GM18907 (cell line): ENCODE measurements at regions not wholly inside any gene's neighbourhood (a gene's known extent, or its start where the extent isn't known, plus 50 kb on each side); places are given as distances from the start of the nearest gene placed in this dataset.

Experiments
- ATAC-seq: cut with Tn5 transposase; IDR thresholded peaks from one replicate; pipeline ENCODE4 v1.9.1; 2021; ENCODE audit warnings: mild to moderate bottlenecking, moderate library complexity; ENCODE audit not compliant: unreplicated experiment

- no peak for ATAC-seq
These were observed 222.1 kb upstream of the RREB1 start for GRCh38 chr6:6885521-6886170.

- no peak for ATAC-seq
These were observed 221.4 kb upstream of the RREB1 start for GRCh38 chr6:6886171-6886885.

- no peak for ATAC-seq
These were observed 220.9 kb upstream of the RREB1 start for GRCh38 chr6:6886886-6887285.

- no peak for ATAC-seq
These were observed 218.2 kb upstream of the RREB1 start for GRCh38 chr6:6889601-6890000.

- no peak for ATAC-seq
These were observed 217.3 kb upstream of the RREB1 start for GRCh38 chr6:6890400-6890858.

GRCh38 chr6:6891125-6891721 is 216.5 kb upstream of the RREB1 start:
- ATAC-seq, result no peak

- ATAC-seq, result no peak
These were observed 215.8 kb upstream of the RREB1 start for GRCh38 chr6:6891949-6892461.

- ATAC-seq, result no peak
These were observed 214.8 kb upstream of the RREB1 start for GRCh38 chr6:6892744-6893583.

GRCh38 chr6:6893701-6894100 is 214.1 kb upstream of the RREB1 start:
- no peak for ATAC-seq

- no peak for ATAC-seq
These were observed 211.8 kb upstream of the RREB1 start for GRCh38 chr6:6895929-6896328.

- ATAC-seq, result no peak
These were observed 210.6 kb upstream of the RREB1 start for GRCh38 chr6:6897140-6897539.

- ATAC-seq, result no peak
These were observed 207.1 kb upstream of the RREB1 start for GRCh38 chr6:6900569-6901204.

GRCh38 chr6:6901205-6901719 is 206.5 kb upstream of the RREB1 start:
- no peak for ATAC-seq

GRCh38 chr6:6901945-6902344 is 205.8 kb upstream of the RREB1 start:
- ATAC-seq, result no peak

- ATAC-seq, result no peak
These were observed 201.7 kb upstream of the RREB1 start for GRCh38 chr6:6905961-6906518.

GRCh38 chr6:6906570-6907213 is 201.1 kb upstream of the RREB1 start:
- ATAC-seq, result no peak

GRCh38 chr6:6907286-6907685 is 200.5 kb upstream of the RREB1 start:
- no peak for ATAC-seq

GRCh38 chr6:6908121-6908520 is 199.6 kb upstream of the RREB1 start:
- ATAC-seq, result no peak

GRCh38 chr6:6909111-6909510 is 198.7 kb upstream of the RREB1 start:
- ATAC-seq, result no peak
